LoVo (cell line): ENCODE measurements at regions not wholly inside any gene's neighbourhood (a gene's known extent, or its start where the extent isn't known, plus 50 kb on each side); places are given as distances from the start of the nearest gene placed in this dataset.

Experiments used
- DNase-seq: peaks from one replicate; pipeline ENCODE4 v3.0.0-alpha.2; 2016; ENCODE audit warnings: low spot score

- no peak for DNase-seq
These were observed 73.2 kb downstream of the GPR37 start for GRCh38 chr7:124692425-124692824.

DNA sequence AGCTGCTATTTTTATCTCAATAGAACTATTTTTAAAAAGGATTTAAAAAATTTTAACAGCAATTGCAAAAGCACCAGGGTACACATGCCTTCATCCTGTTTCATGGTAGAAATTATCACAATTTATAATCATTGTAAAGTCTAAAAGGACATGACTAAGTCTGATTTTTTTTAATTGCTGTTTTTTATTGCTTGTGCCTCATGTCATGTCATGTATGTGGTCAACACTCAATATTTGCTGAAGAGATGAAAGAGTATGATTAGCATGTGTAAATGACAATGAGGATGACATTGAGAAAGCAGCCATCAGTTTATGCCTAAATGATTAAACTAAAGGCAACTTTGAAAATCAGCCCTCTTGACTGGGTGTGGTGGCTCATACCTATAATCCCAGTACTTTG, 74.8 kb downstream of the GPR37 start:
- no peak for DNase-seq

GRCh38 chr7:124689931-124690330, 75.7 kb downstream of the GPR37 start:
- no peak for DNase-seq

GRCh38 chr7:124689523-124689922, 76.1 kb downstream of the GPR37 start:
- no peak for DNase-seq

- no peak for DNase-seq
These were observed 76.6 kb downstream of the GPR37 start for GRCh38 chr7:124688991-124689390.

- DNase-seq: no peak
These were observed 78.9 kb downstream of the GPR37 start for GRCh38 chr7:124686543-124687171.

DNA sequence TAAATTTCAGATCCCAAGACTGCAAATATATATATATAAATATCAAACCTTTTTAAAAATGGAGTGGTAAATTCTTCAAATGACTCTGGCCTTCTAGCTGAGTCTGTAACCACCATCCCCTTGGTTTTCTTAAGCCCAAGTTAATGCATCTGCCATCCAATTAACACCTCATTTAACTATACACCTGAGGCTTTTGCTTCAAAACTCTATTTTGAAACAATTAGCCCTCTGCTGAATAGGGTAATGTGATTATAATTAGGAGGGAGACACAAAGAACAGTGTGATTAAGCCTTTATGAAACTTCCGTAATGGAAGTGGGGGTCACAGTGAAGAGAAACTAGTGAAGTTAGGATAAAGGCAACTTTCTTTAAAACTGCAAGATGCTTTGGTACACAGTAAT, 83.6 kb downstream of the GPR37 start:
- DNase-seq: no peak

DNA sequence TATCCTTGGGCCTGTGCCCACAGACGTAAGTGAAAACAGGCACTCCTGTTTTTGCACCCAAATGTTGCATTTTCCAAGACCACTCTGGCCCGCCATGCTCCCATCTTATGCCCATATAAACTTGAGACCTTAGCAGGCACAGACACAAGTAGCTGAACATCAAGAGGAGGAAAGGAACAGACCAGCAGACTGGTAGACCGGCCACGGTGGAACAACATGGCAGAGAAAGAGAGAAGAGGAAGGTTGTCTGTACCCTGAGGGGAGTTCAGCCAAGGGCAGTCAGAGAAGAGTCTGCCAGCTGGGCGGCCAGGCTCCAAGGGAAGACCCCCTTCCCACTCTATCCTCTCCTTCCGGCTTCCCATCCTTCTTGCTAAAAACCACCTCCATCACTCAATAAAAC, 85.3 kb downstream of the GPR37 start:
- no peak for DNase-seq

DNA sequence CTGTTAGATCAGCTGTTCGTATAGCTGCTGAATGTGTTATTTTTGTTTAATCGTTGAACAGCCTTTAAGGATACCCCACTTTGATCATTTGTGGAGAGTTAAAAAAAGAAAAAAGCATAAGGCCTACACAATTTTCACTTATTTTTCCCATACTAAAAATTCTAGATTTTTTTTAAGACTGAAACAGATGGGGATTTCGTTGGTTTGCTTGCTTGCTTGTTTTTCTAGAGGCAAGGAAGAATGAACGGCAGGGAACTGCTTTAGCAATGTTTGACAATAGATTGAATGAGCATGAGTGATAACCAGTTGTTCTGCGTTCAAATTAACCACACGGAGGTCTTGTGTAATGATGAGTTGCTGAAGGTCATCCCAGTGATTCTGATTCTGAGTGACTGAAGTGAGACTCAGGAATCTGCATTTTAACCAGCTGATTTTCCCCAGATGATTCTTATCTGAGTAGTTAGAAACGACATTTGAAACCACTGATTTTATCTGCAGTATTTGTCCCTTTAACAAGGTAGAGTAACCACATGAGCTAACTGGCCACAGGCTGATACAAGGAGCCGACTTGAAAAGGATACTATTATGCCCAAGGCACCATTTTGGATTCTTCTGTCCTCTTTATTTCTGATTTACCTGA, 85.9 kb downstream of the GPR37 start:
- DNase-seq: no peak

DNA sequence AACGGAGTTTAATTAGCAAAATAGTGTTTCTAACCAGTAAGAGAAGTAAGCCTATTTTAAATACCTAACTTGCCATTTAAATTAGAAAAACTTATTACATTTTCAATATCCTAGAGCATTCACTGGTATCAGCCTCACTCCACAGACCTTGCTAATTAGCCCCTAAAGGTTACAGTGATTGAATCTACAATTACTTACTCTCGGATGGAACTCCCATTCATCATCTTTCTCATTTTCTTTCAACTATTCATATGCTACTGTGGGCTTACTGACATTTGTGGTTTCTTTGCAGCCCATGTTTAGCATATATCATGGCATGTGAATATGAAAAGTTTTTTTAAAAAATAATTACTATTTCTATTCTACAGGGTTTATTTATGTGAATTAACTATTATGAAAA, 86.4 kb downstream of the GPR37 start:
- DNase-seq: no peak

DNA sequence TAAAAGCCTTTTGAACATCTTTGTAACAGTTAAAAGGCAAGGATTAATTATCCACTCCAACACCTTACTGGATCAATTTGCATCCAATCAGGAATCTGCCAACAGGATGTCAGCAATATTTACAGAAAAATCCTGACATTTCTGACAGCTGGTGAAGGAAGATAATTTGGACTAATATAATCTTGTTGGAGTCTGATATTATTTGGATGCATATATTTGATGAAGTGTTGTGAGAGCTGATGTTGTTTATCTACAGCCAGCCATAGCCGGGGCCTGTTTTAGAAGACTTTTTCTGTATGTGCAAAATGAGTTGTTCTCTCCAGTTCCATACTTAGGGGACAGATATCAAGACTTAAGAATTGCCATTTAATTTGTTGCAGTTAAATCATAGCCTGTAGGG, 91.1 kb downstream of the GPR37 start:
- DNase-seq: no peak

- no peak for DNase-seq
These were observed 93.6 kb downstream of the GPR37 start for GRCh38 chr7:124672011-124672410.

DNA sequence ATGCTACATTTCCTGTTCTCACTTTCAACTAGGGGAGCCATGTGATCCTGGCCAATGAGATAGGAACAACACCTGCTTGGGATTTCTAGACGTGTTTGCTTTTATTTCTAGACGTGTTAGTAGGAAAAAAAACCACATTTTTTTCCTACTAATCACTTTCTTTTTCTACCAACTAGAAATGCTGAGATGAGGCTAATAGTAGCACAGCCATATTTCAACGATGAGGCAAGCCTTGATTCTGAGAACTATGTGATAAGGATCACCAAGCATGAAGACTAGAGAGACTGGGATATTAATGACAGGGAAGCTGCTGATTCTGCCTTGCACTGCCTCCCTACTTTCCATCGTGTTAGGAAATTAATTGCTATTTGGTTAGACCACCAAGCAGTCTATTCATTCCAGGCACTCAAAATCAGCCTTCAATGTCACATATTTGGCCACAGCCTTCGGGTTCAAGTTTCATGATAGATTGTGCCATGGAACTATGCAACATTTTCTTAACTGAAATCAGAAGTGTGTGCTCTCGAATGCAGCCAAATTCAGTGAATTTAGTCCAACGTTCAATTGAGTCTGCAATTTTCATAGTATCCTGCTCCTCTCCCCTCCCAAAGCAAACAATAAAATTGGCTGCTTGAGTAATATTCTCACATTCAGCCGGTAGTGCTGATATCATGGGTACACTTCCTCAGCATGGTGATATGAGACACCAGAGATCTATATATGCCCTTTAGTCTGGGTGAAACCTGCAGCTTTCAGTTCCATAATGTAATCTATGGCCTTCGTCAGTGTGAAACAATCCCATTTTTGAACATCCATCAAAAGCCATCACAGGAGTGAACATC, 98.1 kb downstream of the GPR37 start:
- DNase-seq: no peak

GRCh38 chr7:124662937-124663336, 102.7 kb downstream of the GPR37 start:
- no peak for DNase-seq

GRCh38 chr7:124662372-124662771, 103.2 kb downstream of the GPR37 start:
- DNase-seq: no peak

- no peak for DNase-seq
These were observed 109.6 kb downstream of the GPR37 start for GRCh38 chr7:124655990-124656389.

GRCh38 chr7:124652237-124652636, 113.4 kb downstream of the GPR37 start:
- DNase-seq: no peak

GRCh38 chr7:124651136-124651535, 114.5 kb downstream of the GPR37 start:
- no peak for DNase-seq

- DNase-seq: no peak
These were observed 116.1 kb downstream of the GPR37 start for GRCh38 chr7:124649397-124650014.

GRCh38 chr7:124647630-124648306, 117.8 kb downstream of the GPR37 start:
- DNase-seq: no peak

- no peak for DNase-seq
These were observed 119.9 kb downstream of the GPR37 start for GRCh38 chr7:124645704-124646103.

DNA sequence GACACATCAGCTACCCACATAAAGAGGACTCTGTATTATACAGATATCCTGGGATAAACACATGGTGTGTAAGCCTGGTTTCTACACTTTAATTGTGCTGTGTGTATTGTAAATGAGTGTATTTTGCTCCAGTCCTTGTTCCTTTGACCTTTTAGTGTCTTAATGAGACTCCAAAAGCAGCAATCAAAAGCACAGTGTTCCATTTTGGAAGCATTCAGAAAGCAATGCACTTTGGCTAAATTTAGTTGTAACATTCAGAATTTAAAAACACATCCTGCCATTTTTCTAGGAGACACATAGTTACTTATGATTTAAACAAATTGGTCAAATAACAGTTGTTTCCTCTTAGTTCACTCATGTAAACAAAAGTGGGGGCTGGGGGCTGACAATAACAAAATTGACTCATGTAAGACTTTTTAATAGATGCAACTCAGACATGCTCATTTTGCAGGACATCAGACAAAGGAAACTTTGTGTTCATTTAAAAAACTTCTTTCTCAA, 122.2 kb downstream of the GPR37 start:
- no peak for DNase-seq
